Caco-2 (cell line): ENCODE measurements at regions not wholly inside any gene's neighbourhood (a gene's known extent, or its start where the extent isn't known, plus 50 kb on each side); places are given as distances from the start of the nearest gene placed in this dataset.

Source experiments
- BruUV-seq: library from RNA; stranded (reverse); fragments of 400-500 nt; replicated peaks from 2 replicates; lab custom pipeline; 2021; lab: Mats Ljungman, UMichigan
- CTCF ChIA-PET: fragments of 300-600 bp; sonication (Branson Sonifier 250); formaldehyde crosslinking; loops from one replicate; lab custom pipeline; 2022; ENCODE audit warnings: antibody characterized with exemption; lab: Charles Lee
- POLR2A ChIA-PET: fragments of 300-600 bp; sonication (Branson Sonifier 250); formaldehyde crosslinking; loops from one replicate; lab custom pipeline; 2022; ENCODE audit warnings: antibody characterized with exemption; lab: Charles Lee
- DNase-seq, 2 experiments: peaks; one replicate each; pipeline versions ENCODE4 v3.0.0 to v3.0.0-alpha.2; 2020 to 2022
- H3K27me3 ChIP-seq: replicated peaks from 2 replicates; pipeline ENCODE4 v1.6.0; 2011; ENCODE audit warnings: low read length; ENCODE audit not compliant: control insufficient read depth, insufficient read depth
- H3K36me3 ChIP-seq: 2 replicates; pipeline ENCODE4 v1.5.1; 2011; ENCODE audit warnings: low read length; ENCODE audit not compliant: control insufficient read depth, insufficient read depth
- H3K4me1 ChIP-seq: fragments of 250-450 bp; sonication (Bioruptor Pico); 2 replicates; pipeline ENCODE4 v1.5.1; 2020; ENCODE audit warnings: mild to moderate bottlenecking
- H3K4me3 ChIP-seq: 2 replicates; pipeline ENCODE4 v1.5.1; 2011; ENCODE audit warnings: low read depth, mild to moderate bottlenecking, control low read depth, low read length
- H3K9me3 ChIP-seq: fragments of 250-450 bp; sonication (Bioruptor Pico); 2 replicates; pipeline ENCODE4 v1.5.1; 2020; ENCODE audit warnings: mild to moderate bottlenecking, moderate library complexity
- H3K27ac Mint-ChIP-seq: one replicate; pipeline ENCODE4 v1.8.0; 2022; ENCODE audit warnings: mixed read lengths; ENCODE audit not compliant: unreplicated experiment
- H3K27me3 Mint-ChIP-seq: one replicate; pipeline ENCODE4 v1.8.0; 2022; ENCODE audit warnings: mixed read lengths; ENCODE audit not compliant: insufficient read depth, unreplicated experiment
- H3K36me3 Mint-ChIP-seq: one replicate; pipeline ENCODE4 v1.8.0; 2022; ENCODE audit warnings: mild to moderate bottlenecking, mixed read lengths; ENCODE audit not compliant: insufficient read depth, unreplicated experiment
- H3K4me1 Mint-ChIP-seq: one replicate; pipeline ENCODE4 v1.8.0; 2022; ENCODE audit warnings: low read depth, mixed read lengths; ENCODE audit not compliant: unreplicated experiment
- H3K4me3 Mint-ChIP-seq: one replicate; pipeline ENCODE4 v1.8.0; 2022; ENCODE audit warnings: mild to moderate bottlenecking, moderate library complexity, mixed read lengths; ENCODE audit not compliant: unreplicated experiment
- H3K9me3 Mint-ChIP-seq: one replicate; pipeline ENCODE4 v1.8.0; 2022; ENCODE audit warnings: mixed read lengths; ENCODE audit not compliant: unreplicated experiment
- CTCF ChIP-seq, 2 experiments: fragments of 200-600 bp in 1 of 2; IDR thresholded peaks; 1 replicate in 1 of 2; 2 replicates in 1 of 2; pipeline versions ENCODE4 v1.5.1 to v1.8.0; 2011 to 2022; ENCODE audit warnings: antibody characterized with exemption in 1 of 2, control low read depth in 1 of 2, inconsistent platforms in 1 of 2, low read depth in 1 of 2, low read length in 1 of 2, mild to moderate bottlenecking in 1 of 2, moderate library complexity in 1 of 2; ENCODE audit not compliant: insufficient read depth in 1 of 2, severe bottlenecking in 1 of 2, unreplicated experiment in 1 of 2
- intact Hi-C: fragments of 100-400 bp; cut with micrococcal nuclease; formaldehyde crosslinking; loops from one replicate; pipeline ENCODE4 v1.10.0; 2022; ENCODE audit not compliant: unreplicated experiment

GRCh38 chr1:98355656-98356383 lies 305.7 kb upstream of the SNX7 start:
- no peaks in the 10 kb centered on the region for H3K4me1 Mint-ChIP-seq
- H3K27ac Mint-ChIP-seq, result no peak overlapping the region
- intact Hi-C loops, result no loop called here
- no peak overlapping the region for H3K4me3 Mint-ChIP-seq
- ChIA-PET POLR2A (no interaction called here), CTCF (no interaction called here)
- H3K9me3 ChIP-seq, result no peaks in the 10 kb centered on the region
- no peaks in the 10 kb centered on the region for H3K36me3 ChIP-seq
- no peak for TF ChIP-seq CTCF (IDR thresholded peaks at IDR 0.05; ENCODE audit: insufficient read depth in 1 of 2, low read depth in 1 of 2, low read length in 1 of 2, severe bottlenecking in 1 of 2, unreplicated experiment in 1 of 2)
- no peaks in the 10 kb centered on the region for H3K4me1 ChIP-seq
- H3K36me3 Mint-ChIP-seq, result no peaks in the 10 kb centered on the region
- no peak overlapping the region for H3K4me3 ChIP-seq
- H3K27me3 ChIP-seq, result no peaks in the 10 kb centered on the region
- no peaks in the 10 kb centered on the region for H3K27me3 Mint-ChIP-seq
- BruUV-seq, result no TSS peak
- H3K9me3 Mint-ChIP-seq, result peaks cover 12% of the 10 kb centered on the region
- no peak for DNase-seq

GRCh38 chr1:98352378-98352777 lies 309.1 kb upstream of the SNX7 start:
- Histone ChIP-seq H3K27me3 (no peaks in the 10 kb centered on the region), H3K9me3 (no peaks in the 10 kb centered on the region), H3K4me1 (no peaks in the 10 kb centered on the region), H3K4me3 (no peak overlapping the region), H3K36me3 (no peaks in the 10 kb centered on the region)
- Mint-ChIP-seq H3K9me3 (peaks cover under 1% of the 10 kb centered on the region), H3K4me1 (no peaks in the 10 kb centered on the region), H3K4me3 (no peak overlapping the region), H3K27me3 (no peaks in the 10 kb centered on the region), H3K27ac (no peak overlapping the region), H3K36me3 (no peaks in the 10 kb centered on the region)
- DNase-seq, result no peak
- intact Hi-C loops, result no loop called here
- POLR2A ChIA-PET, result no interaction called here
- CTCF ChIA-PET, result no interaction called here
- no TSS peak for BruUV-seq
- TF ChIP-seq CTCF (IDR thresholded peaks at IDR 0.05; ENCODE audit: insufficient read depth in 1 of 2, low read depth in 1 of 2, low read length in 1 of 2, severe bottlenecking in 1 of 2, unreplicated experiment in 1 of 2), result no peak

GRCh38 chr1:98351561-98351960 lies 310.0 kb upstream of the SNX7 start:
- no peaks in the 10 kb centered on the region for H3K36me3 ChIP-seq
- no peaks in the 10 kb centered on the region for H3K27me3 ChIP-seq
- no peak overlapping the region for H3K4me3 ChIP-seq
- Mint-ChIP-seq H3K36me3 (no peaks in the 10 kb centered on the region), H3K27me3 (no peaks in the 10 kb centered on the region), H3K4me1 (no peaks in the 10 kb centered on the region), H3K9me3 (no peaks in the 10 kb centered on the region), H3K27ac (no peak overlapping the region), H3K4me3 (no peak overlapping the region)
- CTCF ChIA-PET, result no interaction called here
- intact Hi-C loops, result no loop called here
- H3K4me1 ChIP-seq, result no peaks in the 10 kb centered on the region
- DNase-seq, result no peak
- no peaks in the 10 kb centered on the region for H3K9me3 ChIP-seq
- no TSS peak for BruUV-seq
- POLR2A ChIA-PET, result no interaction called here
- no peak for TF ChIP-seq CTCF (IDR thresholded peaks at IDR 0.05; ENCODE audit: insufficient read depth in 1 of 2, low read depth in 1 of 2, low read length in 1 of 2, severe bottlenecking in 1 of 2, unreplicated experiment in 1 of 2)
